Stimulated activated naive CD8-positive, alpha-beta T cell treated with anti-CD3 and anti-CD28 coated beads, Interleukin-15, Interleukin-2, amounts not matched to agents 100 U/mL and 50 U/mL, for 24 hours (primary cell): ENCODE measurements at regions not wholly inside any gene's neighbourhood (a gene's known extent, or its start where the extent isn't known, plus 50 kb on each side); places are given as distances from the start of the nearest gene placed in this dataset.

ENCODE experiments used
- ATAC-seq: fragments of 150-1000 bp; cut with Tn5 transposase; one replicate; pipeline ENCODE4 v1.10.0; 2021
- DNase-seq: peaks from one replicate; pipeline ENCODE4 v3.0.0; 2021

- ATAC-seq = no peak
- no peak for DNase-seq
Observed at GRCh38 chr9:13590996-13591395, 311.5 kb upstream of the MPDZ start.

- DNase-seq = no peak
- no peak for ATAC-seq
Observed at GRCh38 chr9:13589034-13589737, 309.7 kb upstream of the MPDZ start.

DNA sequence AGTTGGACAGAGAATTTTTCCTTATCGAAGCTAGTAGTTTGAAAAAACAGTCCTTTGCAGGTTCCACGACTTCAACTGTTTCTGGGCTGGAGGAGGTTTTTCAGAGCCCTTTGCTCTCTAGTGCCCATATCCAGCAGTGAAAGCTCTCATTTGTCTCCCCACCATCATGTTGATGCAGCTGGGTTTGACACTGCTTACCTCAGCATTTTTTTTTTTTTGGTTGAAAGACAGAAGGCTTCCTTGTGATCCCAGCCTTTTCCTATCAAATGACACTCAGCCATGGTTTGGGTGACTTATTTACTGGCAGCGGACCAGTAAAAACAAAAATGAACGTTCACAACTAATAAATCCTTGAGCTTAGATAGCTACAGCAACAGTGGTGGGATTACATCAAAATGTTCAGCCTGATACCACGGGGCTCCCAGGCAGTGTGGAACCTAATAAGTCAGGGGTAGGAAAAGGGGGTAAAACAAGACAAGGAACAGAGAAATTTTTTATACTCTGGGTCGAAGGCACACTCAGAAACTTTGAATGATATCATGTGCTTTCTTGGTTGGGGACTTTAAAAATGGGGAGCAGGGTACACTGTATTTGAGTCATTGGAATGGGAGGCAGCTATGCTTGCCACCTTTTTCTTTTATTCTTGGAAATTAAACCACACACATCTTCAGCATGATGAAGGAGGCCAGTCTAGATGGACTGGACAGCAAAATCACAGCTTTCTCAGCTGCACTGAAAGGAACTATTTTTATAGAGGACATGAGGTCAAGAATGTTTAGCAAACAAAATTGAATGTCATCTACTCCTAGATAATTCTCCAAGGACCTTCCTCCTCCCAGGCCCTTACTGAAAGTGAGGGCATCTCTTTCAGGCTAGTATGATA is 308.9 kb upstream of the MPDZ start:
- ATAC-seq = no peak
- no peak for DNase-seq

DNA sequence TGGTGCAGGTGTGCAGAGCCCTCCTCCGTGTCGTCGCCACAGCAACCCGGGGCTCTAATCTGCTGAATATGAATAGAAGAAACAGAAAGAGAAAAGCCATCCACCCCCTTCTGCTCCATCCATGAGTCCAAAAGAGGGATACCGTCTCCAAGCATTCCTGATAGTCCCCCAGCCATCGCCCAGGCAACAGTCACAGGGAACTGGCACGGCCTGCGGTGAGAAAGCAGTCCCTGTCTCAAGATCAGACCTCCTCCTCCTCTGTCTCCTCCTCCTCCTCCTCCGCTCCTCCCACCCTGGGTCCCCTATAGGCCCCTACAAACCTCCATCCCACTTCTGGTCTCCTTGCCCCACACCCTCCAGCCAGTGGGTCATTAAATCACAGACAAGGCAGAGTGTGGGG is 308.1 kb upstream of the MPDZ start:
- DNase-seq = no peak
- no peak for ATAC-seq

GRCh38 chr9:13586587-13587374 is 307.3 kb upstream of the MPDZ start:
- no peak for DNase-seq
- no peak for ATAC-seq

- ATAC-seq = no peak
- no peak for DNase-seq
Observed at GRCh38 chr9:13580760-13581159, 301.3 kb upstream of the MPDZ start.

GRCh38 chr9:13580131-13580530 is 300.6 kb upstream of the MPDZ start:
- DNase-seq = no peak
- no peak for ATAC-seq

- ATAC-seq = no peak
- DNase-seq = no peak
Observed at GRCh38 chr9:13576101-13576500, 296.6 kb upstream of the MPDZ start.

- DNase-seq (no peak), ATAC-seq (no peak)
Observed at GRCh38 chr9:13575558-13575957, 296.1 kb upstream of the MPDZ start.

GRCh38 chr9:13570068-13570974 is 290.8 kb upstream of the MPDZ start:
- no peak for ATAC-seq
- DNase-seq = no peak

DNA sequence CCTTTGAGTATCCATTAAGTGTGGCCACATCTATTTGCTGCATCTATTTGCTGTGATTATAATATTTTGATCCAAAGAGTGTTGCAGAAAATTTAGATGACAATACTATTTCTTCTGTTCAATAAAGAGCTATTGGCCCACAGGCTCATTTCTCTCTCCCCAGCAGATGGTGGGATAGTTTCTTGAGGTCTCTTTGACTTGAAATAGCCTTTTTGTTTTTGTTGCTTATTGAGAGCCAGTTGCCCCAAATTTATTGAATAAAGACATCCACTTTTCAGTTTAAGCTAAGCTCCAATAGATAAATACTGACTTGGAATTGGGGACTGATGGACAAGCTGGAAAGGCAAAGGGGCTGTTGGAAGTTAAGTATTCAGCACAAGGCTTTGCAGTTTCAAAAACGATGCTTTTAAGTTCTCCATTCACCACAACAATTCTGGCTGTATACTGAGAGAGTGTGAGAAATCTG is 290.1 kb upstream of the MPDZ start:
- ATAC-seq = no peak
- DNase-seq = no peak

- ATAC-seq (no peak), DNase-seq (no peak)
Observed at GRCh38 chr9:13568841-13569601, 289.5 kb upstream of the MPDZ start.

GRCh38 chr9:13568405-13568804 is 288.9 kb upstream of the MPDZ start:
- DNase-seq = no peak
- ATAC-seq = no peak

DNA sequence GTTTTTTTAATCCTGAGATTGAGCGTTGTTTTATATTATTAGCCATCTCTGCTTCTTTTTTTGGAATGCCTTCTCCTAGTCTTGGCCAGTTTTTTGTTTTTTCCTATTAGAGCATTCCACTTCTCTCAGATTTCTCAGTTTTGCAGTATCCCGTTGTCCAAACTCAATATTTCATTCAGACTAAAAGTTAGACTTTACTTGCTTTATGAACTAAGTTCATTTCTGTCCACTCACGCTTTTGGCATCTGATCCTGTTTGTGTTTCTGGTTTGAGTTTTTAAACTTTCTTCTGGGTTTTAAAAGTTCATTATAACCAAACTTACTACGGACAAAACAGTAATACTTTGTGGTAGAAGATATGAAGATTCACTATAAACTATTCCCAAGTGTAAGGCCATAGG is 288.3 kb upstream of the MPDZ start:
- DNase-seq (no peak), ATAC-seq (no peak)

GRCh38 chr9:13557746-13558145 is 278.3 kb upstream of the MPDZ start:
- ATAC-seq (no peak), DNase-seq (no peak)

DNA sequence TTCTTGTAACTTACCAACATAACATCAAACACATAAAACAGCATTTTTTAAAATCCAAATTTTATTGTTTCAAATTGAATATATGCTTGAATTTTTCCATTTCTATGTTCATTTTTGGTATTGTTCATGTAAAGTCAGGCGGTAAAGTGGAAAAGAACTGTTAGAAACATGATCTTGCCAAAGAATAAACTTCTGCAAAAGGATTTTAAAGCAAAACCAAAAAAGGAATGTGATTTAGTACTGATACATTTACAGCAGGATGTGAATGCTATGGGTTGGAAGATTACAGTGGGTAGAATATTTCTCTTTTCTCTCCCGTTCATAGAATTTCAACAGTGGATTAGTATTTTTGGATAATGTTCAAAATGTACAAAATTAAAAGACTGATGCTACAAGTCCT is 277.2 kb upstream of the MPDZ start:
- no peak for DNase-seq

GRCh38 chr9:13555989-13556500 is 276.6 kb upstream of the MPDZ start:
- ATAC-seq = no peak

More for the DNA sequence above, 277.2 kb upstream of the MPDZ start:
- ATAC-seq = no peak

GRCh38 chr9:13555516-13555915 is 276.0 kb upstream of the MPDZ start:
- DNase-seq = no peak

More at GRCh38 chr9:13555989-13556500, 276.6 kb upstream of the MPDZ start:
- no peak for DNase-seq

DNA sequence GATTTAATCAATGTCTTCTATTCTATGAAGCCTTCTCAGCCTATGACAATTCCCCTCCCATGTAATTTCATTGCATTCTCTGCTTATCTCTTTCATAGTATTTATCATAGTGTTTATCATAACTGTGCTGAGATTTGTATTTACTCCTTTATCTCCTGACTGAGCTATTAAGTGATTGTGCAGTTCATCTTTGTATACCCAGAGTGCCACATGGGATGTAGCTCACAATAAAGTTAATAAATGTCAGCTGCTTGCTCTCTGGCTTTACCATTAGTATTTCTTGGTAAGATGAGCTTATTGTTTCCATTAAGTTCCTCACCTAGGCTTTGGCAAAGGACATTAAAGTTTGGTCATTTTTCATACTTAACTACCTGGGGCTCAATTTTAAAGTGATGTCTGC is 275.1 kb upstream of the MPDZ start:
- DNase-seq (no peak), ATAC-seq (no peak)

More at GRCh38 chr9:13555516-13555915, 276.0 kb upstream of the MPDZ start:
- no peak for ATAC-seq

- DNase-seq = no peak
- ATAC-seq = no peak
Observed at GRCh38 chr9:13552606-13553215, 273.2 kb upstream of the MPDZ start.
